D721Med (cell line): ENCODE measurements at regions not wholly inside any gene's neighbourhood (a gene's known extent, or its start where the extent isn't known, plus 50 kb on each side); places are given as distances from the start of the nearest gene placed in this dataset.
"Not testable (repeated sequence)": the region's sequence is repeated elsewhere in the genome, so short reads cannot be mapped to it uniquely, and the experiment has no call there.

Source experiments
- DNase-seq: peaks from one replicate; pipeline ENCODE4 v3.0.0; 2011; ENCODE audit warnings: low spot score; ENCODE audit not compliant: insufficient read length
- FAIRE-seq: peaks from 2 replicates; lab custom pipeline; 2011; peaks lifted over from hg19 to GRCh38; lab: Jason Lieb, UNC
- CTCF ChIP-seq: IDR thresholded peaks from 2 replicates; pipeline ENCODE4 v1.5.1; 2012; ENCODE audit warnings: mild to moderate bottlenecking, control low read depth; ENCODE audit not compliant: insufficient read depth; ENCODE audit errors: missing control alignments

GRCh38 chr12:33093534-33093933, 197.0 kb upstream of the PKP2 start:
- FAIRE-seq (no peak), DNase-seq (no peak)
- no peak for TF ChIP-seq CTCF

- DNase-seq = not testable (repeated sequence)
Measured at GRCh38 chr12:33087876-33088275, 191.3 kb upstream of the PKP2 start.

GRCh38 chr12:33076401-33076800, 179.8 kb upstream of the PKP2 start:
- FAIRE-seq, DNase-seq: not testable (repeated sequence)

More at GRCh38 chr12:33087876-33088275, 191.3 kb upstream of the PKP2 start:
- FAIRE-seq = not testable (repeated sequence)

GRCh38 chr12:33075130-33075766, 178.7 kb upstream of the PKP2 start:
- FAIRE-seq, DNase-seq: not testable (repeated sequence)

- DNase-seq (no peak), FAIRE-seq (no peak)
- no peak for TF ChIP-seq CTCF
Measured at GRCh38 chr12:33061844-33062243, 165.3 kb upstream of the PKP2 start.

GRCh38 chr12:33054371-33054770, 157.8 kb upstream of the PKP2 start:
- no peak for TF ChIP-seq CTCF
- DNase-seq = no peak
- FAIRE-seq = no peak

- no peak for DNase-seq
- no peak for FAIRE-seq
- TF ChIP-seq CTCF = no peak
Measured at GRCh38 chr12:33052141-33053051, 155.8 kb upstream of the PKP2 start.

GRCh38 chr12:33047666-33048065, 151.1 kb upstream of the PKP2 start:
- TF ChIP-seq CTCF = no peak

More at GRCh38 chr12:33047666-33048065, 151.1 kb upstream of the PKP2 start:
- DNase-seq (no peak), FAIRE-seq (no peak)
